Activated naive CD8-positive, alpha-beta T cell treated with anti-CD3 and anti-CD28 coated beads for 36 hours (primary cell): ENCODE measurements at regions not wholly inside any gene's neighbourhood (a gene's known extent, or its start where the extent isn't known, plus 50 kb on each side); places are given as distances from the start of the nearest gene placed in this dataset.

ENCODE experiments used
- DNase-seq: peaks from one replicate; pipeline ENCODE4 v3.0.0; 2021
- H3K27ac Mint-ChIP-seq: one replicate; pipeline ENCODE4 v1.8.0; 2022; ENCODE audit warnings: mild to moderate bottlenecking, moderate library complexity, mixed read lengths
- H3K27me3 Mint-ChIP-seq: one replicate; pipeline ENCODE4 v1.8.0; 2022; ENCODE audit warnings: mild to moderate bottlenecking, mixed read lengths
- H3K36me3 Mint-ChIP-seq: one replicate; pipeline ENCODE4 v1.8.0; 2021; ENCODE audit warnings: mild to moderate bottlenecking, mixed read lengths
- H3K4me1 Mint-ChIP-seq: one replicate; pipeline ENCODE4 v1.8.0; 2021; ENCODE audit warnings: mixed read lengths
- H3K4me3 Mint-ChIP-seq: one replicate; pipeline ENCODE4 v1.8.0; 2022; ENCODE audit warnings: mild to moderate bottlenecking, moderate library complexity, mixed read lengths
- H3K9me3 Mint-ChIP-seq: one replicate; pipeline ENCODE4 v1.8.0; 2022; ENCODE audit warnings: mixed read lengths

DNA sequence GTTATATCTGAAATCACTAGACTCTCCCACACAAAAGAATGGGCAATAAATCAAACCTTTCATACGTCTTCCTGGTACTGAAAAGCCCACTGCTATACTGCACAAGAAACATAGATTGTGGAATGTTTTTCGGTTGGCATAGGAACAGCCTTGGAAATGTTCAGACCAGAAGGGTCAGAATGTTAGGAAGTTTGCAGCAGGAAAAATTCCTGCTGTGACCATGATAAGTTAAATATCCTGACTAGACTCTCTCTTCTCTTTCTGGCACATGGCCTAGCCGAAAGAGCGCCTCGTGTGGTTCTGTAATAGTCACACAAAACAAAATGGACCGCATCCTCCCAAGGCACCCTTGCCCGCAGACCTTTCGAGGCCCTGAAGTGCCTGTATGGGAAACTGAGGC, 427.2 kb downstream of the COG6 start:
- Mint-ChIP-seq H3K27ac (no peak overlapping the region), H3K36me3 (peaks cover 2% of the 10 kb centered on the region), H3K4me1 (peaks cover 7% of the 10 kb centered on the region), H3K27me3 (no peaks in the 10 kb centered on the region), H3K4me3 (no peak overlapping the region), H3K9me3 (no peaks in the 10 kb centered on the region)
- DNase-seq: no peak

DNA sequence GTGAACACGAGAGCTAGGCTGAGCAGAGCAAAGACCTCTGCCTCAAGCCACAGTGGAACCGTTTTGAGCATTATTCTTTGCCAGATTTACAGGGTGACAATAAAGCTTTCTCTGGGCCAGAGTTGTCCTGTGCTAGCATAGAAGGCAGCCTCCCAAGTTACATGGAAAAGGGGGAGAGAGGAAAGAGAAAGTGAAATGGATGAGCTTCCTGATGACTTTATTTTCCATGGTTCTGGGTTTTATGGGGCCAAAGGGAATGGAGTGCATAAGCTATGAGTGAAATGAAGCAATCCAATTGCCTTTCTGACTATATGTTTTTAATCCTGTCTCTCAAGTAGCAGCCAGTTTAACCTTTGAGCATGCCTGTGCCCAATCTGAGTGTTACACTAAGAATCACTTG, 428.4 kb downstream of the COG6 start:
- Mint-ChIP-seq H3K36me3 (peaks cover 2% of the 10 kb centered on the region), H3K4me1 (peaks cover 2% of the 10 kb centered on the region), H3K27me3 (no peaks in the 10 kb centered on the region), H3K27ac (no peak overlapping the region), H3K9me3 (no peaks in the 10 kb centered on the region), H3K4me3 (no peak overlapping the region)
- DNase-seq: no peak

DNA sequence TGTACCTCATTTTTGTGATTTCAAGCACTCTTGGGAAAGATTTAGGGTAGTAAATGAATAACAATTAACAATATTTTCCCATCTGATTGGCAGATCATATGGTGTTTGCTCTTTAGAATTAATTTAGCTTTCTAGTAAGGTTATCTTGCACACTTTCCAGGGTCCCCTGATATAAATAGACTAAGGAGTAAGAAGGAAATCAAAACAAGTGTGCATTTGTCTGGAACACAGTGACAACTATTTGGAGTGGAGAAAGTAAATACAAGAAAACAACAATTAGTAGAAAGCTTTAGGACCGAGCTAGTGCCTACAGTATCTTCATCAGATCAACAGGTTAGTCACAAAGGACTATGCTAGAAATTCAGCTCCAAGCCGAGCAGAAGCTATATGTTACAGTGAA, 429.5 kb downstream of the COG6 start:
- DNase-seq: no peak
- Mint-ChIP-seq H3K9me3 (no peaks in the 10 kb centered on the region), H3K27ac (no peak overlapping the region), H3K36me3 (peaks cover 2% of the 10 kb centered on the region), H3K27me3 (no peaks in the 10 kb centered on the region), H3K4me3 (no peak overlapping the region), H3K4me1 (peaks cover 2% of the 10 kb centered on the region)

DNA sequence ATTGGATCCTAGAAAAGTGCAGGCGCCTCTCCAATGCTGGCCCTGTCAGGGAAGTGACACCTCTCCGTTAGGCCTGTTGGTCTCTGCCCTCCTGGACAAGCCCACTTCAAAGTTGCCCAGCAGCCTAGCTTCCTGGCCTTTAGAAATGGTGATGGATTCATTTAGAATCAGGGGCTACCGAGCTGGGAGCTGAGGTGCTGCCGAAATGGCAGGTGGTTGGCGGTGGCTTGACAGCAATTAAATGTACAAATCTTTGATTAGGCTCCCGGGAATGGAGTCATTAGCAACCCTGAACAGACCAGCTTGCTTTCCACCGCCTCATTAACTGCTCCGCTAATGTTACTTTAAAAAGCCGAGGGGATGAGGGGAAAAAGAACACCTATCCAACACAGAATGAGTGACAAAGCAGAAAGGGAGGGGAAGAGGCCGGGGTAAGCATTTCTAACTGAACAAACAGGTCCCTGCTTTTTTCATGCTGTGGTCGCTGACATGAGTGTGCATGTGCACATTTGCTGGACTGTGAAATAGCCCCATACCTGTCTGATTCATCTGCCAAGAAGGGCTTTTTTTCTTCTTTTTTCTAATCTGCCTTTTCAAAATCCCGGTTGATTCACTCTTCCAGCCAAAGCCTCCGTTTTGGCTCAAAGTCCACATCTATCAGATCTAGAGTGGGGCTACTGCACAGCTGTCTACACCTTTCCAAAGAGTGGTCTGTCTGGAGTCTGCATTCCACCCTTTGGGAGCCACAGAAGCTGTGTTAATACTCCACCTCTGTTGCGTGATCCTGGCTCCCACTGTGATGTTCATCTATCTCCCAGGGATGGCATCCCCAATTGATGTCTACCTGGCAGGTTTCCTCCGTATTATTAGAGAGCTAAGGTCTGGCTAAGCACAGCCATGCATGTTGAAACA, 431.9 kb downstream of the COG6 start:
- Mint-ChIP-seq H3K4me1 (peaks cover 2% of the 10 kb centered on the region), H3K4me3 (no peak overlapping the region), H3K36me3 (peaks cover 2% of the 10 kb centered on the region), H3K9me3 (no peaks in the 10 kb centered on the region), H3K27ac (no peak overlapping the region), H3K27me3 (no peaks in the 10 kb centered on the region)
- no peak for DNase-seq

DNA sequence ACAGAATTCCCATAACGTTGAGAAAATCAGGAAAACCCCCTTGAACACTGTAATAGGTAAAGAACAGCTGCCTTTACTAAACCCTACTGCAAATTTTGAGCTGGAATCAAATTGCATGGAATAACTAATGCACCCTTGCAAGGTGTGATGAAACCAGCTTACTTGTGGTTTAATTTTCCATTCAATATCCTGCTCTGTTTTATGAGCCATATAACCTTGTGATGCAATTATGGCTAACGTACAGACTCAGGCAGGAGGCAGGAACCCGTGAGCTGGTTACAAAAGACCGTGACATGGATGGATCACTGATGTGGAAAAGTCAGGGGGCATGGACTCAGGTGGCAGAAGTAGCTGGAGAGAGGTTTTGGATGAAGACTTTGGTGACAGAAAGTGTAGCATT, 438.6 kb downstream of the COG6 start:
- Mint-ChIP-seq H3K27me3 (no peaks in the 10 kb centered on the region), H3K27ac (no peak overlapping the region), H3K4me3 (no peak overlapping the region), H3K9me3 (peaks cover 9% of the 10 kb centered on the region), H3K4me1 (peaks cover 19% of the 10 kb centered on the region), H3K36me3 (peaks cover 5% of the 10 kb centered on the region)
- DNase-seq: no peak

DNA sequence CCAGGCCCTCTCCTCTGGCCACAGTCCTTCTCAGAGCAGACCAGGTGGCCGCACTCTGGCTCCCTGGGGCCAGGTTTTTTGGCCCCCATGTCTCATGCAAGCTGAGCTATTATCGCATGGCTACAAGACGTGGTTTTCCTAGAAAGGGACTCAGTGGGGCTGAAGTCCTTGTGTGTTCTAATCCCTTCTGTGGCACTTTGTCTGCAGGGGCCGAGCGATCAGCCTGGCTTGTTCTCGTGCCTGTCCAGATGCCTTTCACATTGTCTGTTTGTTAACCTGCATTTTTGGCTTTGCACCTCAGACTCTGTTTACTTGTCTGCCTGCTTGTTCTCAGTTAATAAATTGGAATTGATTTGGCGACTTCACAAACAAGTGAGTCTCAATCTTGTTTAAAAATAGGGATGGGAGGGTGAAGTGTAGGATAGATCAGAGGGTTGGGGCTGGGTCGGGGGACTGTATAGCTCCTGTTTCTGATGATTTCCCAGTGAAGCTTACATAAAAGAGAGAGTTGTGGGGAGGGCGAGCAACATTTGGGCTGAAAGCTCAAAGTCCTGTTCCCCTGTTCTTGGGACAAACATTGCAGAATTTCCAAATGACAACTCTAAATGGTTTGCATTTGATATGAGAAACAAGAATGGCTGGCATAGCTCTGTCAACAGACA, 440.4 kb downstream of the COG6 start:
- H3K27me3 Mint-ChIP-seq: no peaks in the 10 kb centered on the region
- peaks cover 14% of the 10 kb centered on the region for H3K9me3 Mint-ChIP-seq
- peaks cover 8% of the 10 kb centered on the region for H3K36me3 Mint-ChIP-seq
- H3K27ac Mint-ChIP-seq: no peak overlapping the region
- no peak overlapping the region for H3K4me3 Mint-ChIP-seq
- H3K4me1 Mint-ChIP-seq: peaks cover 19% of the 10 kb centered on the region
- DNase-seq: no peak

DNA sequence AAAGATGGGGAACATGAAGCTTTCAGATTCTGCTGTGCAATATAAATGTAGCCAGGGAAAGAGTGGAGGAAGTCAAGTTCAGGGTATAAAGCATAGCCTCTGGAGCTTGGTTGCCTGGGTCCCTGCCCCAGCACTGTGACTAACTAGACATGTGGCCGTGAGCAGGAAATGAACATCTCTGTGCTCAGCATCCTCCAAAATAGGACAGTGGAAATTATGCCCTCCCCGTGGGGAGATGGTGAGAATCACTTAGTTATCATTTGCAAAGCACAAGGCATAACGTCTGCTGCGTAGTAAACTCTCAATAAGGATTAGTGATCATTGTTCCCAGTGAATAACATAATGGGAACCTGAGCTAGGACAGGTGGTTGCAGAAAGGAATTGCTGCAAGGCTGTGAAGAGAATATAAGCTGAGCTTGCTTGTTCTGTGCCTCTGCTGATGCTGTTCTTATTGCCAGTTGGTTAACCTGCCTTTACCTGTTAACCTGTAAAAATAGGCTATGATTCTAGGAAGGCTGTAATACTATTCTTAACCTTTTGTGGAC, 441.0 kb downstream of the COG6 start:
- peaks cover 14% of the 10 kb centered on the region for H3K9me3 Mint-ChIP-seq
- DNase-seq: peak; percentile 29
- H3K4me1 Mint-ChIP-seq: peaks cover 24% of the 10 kb centered on the region
- H3K36me3 Mint-ChIP-seq: peaks cover 8% of the 10 kb centered on the region
- no peaks in the 10 kb centered on the region for H3K27me3 Mint-ChIP-seq
- no peak overlapping the region for H3K4me3 Mint-ChIP-seq
- no peak overlapping the region for H3K27ac Mint-ChIP-seq

DNA sequence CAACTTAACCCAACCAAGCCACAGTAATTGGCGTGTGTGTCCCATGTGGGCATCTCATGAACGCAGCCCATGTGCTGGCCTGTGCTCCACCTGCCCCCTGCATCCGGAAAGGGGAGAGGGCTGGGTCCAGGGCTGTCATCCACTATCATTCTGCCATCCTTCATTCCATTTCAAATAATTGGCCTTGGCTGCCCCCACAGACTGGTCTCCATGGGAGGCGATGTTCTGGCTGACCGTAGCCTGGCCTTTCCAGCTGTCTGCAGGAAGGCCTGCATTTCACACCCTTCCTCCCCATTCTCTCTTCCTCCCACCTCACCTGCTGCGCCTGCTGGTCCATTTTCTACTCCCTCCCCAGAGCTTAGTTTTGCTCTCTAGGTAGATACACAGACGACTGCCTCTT, 442.8 kb downstream of the COG6 start:
- H3K9me3 Mint-ChIP-seq: peaks cover 14% of the 10 kb centered on the region
- H3K36me3 Mint-ChIP-seq: peaks cover 10% of the 10 kb centered on the region
- no peak overlapping the region for H3K27ac Mint-ChIP-seq
- no peak overlapping the region for H3K4me3 Mint-ChIP-seq
- no peaks in the 10 kb centered on the region for H3K27me3 Mint-ChIP-seq
- DNase-seq: no peak
- peaks cover 40% of the 10 kb centered on the region for H3K4me1 Mint-ChIP-seq

DNA sequence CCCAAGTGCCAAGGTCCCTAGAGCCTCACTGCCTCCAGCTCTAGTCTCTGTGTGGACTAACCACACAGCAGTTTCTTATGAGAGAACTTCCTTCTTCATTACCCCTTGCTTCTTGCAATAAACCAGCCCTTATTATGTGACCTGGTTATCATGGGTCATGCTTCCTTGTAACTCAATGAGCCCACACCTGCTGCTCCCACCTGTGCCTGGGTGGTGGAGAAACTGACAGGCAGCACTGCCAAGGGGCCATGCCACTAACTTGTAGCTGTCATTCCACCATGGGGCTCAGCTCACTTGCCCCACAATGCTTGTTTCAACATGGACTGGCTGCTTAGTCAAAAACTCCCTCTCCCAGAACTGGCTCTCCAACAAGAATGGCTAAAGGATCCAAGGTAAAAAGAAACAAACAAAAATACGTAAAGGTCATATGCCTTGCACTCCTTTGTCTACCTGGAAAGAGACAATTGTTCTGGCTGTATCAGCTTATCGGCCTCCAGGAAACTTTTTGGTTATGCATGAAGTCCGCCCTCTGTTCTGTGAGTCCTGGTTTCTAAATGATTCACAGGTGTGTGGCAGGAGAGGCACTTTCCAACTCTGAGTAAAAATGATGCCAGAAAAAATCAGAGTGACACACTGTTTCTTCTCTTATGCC, 446.4 kb downstream of the COG6 start:
- Mint-ChIP-seq H3K27me3 (no peaks in the 10 kb centered on the region), H3K27ac (peak overlapping the region; percentile 90), H3K4me1 (peaks cover 39% of the 10 kb centered on the region), H3K9me3 (peaks cover 14% of the 10 kb centered on the region), H3K36me3 (peaks cover 10% of the 10 kb centered on the region), H3K4me3 (no peak overlapping the region)
- peak; percentile 30 for DNase-seq

DNA sequence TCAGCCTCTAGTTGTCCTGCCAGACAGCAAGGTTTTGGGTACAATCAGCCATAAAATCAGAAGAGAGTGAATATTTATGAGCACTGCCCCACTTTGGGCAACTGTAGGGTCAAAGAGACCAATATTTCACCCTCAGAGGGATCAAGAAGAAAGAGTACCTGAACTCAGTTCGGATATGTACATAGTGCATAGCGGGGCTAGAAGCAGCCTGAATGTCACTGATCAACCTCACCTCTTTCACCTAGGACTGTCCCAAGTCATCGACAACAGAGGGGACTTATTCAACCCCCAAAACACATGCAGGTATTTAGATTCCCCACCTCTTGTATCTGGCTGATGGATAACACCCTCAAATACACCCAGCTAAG, 446.9 kb downstream of the COG6 start:
- H3K27me3 Mint-ChIP-seq: no peaks in the 10 kb centered on the region
- peaks cover 14% of the 10 kb centered on the region for H3K9me3 Mint-ChIP-seq
- no peak overlapping the region for H3K4me3 Mint-ChIP-seq
- peaks cover 10% of the 10 kb centered on the region for H3K36me3 Mint-ChIP-seq
- H3K27ac Mint-ChIP-seq: peak overlapping the region; percentile 90
- DNase-seq: no peak
- H3K4me1 Mint-ChIP-seq: peaks cover 37% of the 10 kb centered on the region

DNA sequence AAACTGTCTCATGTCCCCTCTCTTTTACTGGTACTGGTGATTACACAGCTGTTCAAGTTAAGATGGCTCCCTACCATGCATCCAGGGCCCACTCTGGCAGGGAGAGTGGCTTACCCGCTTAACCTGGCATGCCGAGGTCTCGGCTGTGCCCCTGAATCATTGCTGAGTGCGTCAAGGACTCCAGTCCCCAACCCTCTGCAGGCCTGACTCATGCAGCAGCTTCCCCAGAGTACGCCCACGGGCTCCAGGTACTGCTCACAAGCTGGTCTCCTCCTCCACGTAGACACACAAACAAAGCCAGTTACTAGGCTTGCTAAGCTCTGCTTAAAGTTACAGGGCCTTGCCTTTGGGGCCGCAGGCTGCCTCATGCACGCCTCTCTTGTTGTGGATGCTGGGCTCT, 447.4 kb downstream of the COG6 start:
- peak; percentile 84 for DNase-seq
- peaks cover 33% of the 10 kb centered on the region for H3K4me1 Mint-ChIP-seq
- peak overlapping the region; percentile 60 for H3K4me3 Mint-ChIP-seq
- peak overlapping the region; percentile 90 for H3K27ac Mint-ChIP-seq
- no peaks in the 10 kb centered on the region for H3K27me3 Mint-ChIP-seq
- peaks cover 10% of the 10 kb centered on the region for H3K36me3 Mint-ChIP-seq
- peaks cover 11% of the 10 kb centered on the region for H3K9me3 Mint-ChIP-seq

DNA sequence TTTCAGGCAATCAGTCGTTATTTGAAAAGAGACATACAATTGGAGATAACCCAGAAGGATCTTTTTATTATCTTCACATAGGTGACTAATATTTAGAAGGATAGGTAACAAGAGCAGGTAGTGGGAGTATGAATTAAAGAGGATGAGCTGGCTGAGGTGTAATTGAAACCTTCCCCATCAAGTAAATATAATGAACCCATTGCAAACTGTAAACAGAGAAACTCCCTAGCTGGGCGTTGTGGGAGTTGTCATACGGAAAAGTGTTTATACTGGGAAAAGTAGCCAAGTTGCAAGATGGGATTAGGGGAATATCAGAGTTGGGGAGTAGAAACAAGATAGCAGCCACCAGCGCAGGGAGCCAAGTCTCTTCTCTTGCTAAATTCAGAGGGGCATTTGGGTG, 448.4 kb downstream of the COG6 start:
- Mint-ChIP-seq H3K4me3 (no peak overlapping the region), H3K9me3 (peaks cover 7% of the 10 kb centered on the region), H3K27ac (no peak overlapping the region), H3K27me3 (no peaks in the 10 kb centered on the region), H3K4me1 (peaks cover 35% of the 10 kb centered on the region), H3K36me3 (peaks cover 7% of the 10 kb centered on the region)
- no peak for DNase-seq

DNA sequence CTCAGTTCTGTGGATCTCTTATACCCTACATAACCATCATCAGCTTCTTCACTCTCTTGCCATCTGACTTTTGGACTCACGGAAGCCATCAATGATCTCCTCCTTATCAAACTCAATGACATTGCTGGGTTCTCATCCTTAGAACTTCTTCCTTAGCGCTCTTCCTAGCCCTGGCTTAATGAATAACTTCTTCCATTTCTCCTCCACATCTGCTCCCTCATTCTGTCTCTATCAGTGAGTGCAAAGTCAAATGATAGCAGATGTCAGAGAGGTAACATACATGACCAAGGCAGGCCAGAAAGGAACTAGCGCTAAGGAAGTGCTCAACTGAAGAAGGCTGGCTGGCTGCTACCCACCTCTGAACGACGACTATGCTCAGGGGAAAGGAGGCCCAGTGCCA, 449.8 kb downstream of the COG6 start:
- peaks cover 4% of the 10 kb centered on the region for H3K9me3 Mint-ChIP-seq
- no peaks in the 10 kb centered on the region for H3K27me3 Mint-ChIP-seq
- no peak overlapping the region for H3K4me3 Mint-ChIP-seq
- no peak for DNase-seq
- H3K27ac Mint-ChIP-seq: no peak overlapping the region
- peaks cover 45% of the 10 kb centered on the region for H3K4me1 Mint-ChIP-seq
- peaks cover 4% of the 10 kb centered on the region for H3K36me3 Mint-ChIP-seq

DNA sequence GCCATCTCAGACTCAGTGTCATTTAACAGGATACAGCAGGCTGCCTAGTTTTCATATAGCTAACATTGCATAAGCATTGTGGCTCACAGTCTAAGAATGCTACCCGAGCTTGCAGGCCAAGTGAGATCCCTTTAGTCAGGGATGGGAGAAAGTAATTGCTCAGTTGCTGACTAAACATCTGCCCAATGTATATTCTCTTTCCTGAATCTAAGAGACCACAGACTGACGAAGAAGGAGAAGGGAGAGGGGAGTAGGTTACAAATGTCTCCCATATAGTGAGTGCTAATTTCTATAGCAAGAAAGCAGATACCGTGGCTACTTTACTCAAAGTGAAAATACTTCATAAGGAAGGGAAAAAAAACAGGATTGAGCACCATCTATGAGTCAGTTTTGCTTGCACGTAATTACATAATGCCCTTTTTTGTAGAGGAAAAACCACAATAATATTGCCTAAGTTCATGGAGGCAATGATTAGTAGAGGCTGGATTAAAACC, 453.9 kb downstream of the COG6 start:
- no peak overlapping the region for H3K4me3 Mint-ChIP-seq
- H3K9me3 Mint-ChIP-seq: peaks cover 2% of the 10 kb centered on the region
- H3K4me1 Mint-ChIP-seq: peaks cover 13% of the 10 kb centered on the region
- H3K36me3 Mint-ChIP-seq: no peaks in the 10 kb centered on the region
- peak overlapping the region; percentile 20 for H3K27ac Mint-ChIP-seq
- DNase-seq: no peak
- no peaks in the 10 kb centered on the region for H3K27me3 Mint-ChIP-seq

DNA sequence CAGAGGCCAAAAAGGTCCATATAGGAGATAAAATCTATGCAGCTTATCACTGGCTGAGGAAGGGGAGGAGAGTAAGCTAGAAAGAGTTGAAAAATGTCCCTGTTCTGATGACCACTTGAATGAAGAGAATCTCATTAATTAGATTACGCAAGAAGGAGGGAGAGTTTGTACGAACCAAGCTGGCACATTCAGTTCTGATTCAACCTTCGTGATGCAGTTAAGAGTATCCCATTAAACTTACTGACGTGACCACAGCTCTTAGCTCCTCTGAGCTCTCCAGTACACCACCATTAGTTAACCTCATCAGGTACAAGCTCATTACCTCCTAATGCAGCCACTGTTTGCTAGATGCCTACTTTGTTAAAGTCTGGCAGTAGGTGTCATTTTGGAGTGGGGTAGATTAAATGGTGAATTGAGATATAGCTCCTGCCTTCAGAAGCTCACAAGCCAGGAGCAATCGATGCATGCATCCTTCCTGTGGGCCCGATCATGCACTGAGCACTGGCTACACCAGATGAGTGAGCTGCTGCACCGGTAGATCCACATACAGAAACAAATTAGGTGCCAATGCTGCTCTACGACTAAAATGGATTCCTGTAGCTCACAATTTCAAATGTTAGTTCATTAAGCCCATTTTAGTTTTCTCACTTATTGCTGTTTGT, 458.3 kb downstream of the COG6 start:
- no peaks in the 10 kb centered on the region for H3K27me3 Mint-ChIP-seq
- no peak for DNase-seq
- peaks cover 19% of the 10 kb centered on the region for H3K4me1 Mint-ChIP-seq
- H3K27ac Mint-ChIP-seq: no peak overlapping the region
- no peak overlapping the region for H3K4me3 Mint-ChIP-seq
- peaks cover 2% of the 10 kb centered on the region for H3K9me3 Mint-ChIP-seq
- no peaks in the 10 kb centered on the region for H3K36me3 Mint-ChIP-seq
